Thyroid gland (tissue), 4 donors: ENCODE measurements at regions not wholly inside any gene's neighbourhood (a gene's known extent, or its start where the extent isn't known, plus 50 kb on each side); places are given as distances from the start of the nearest gene placed in this dataset.

ENCODE experiments used
- DNase-seq, 2 donors: peaks; one replicate each; pipeline ENCODE4 v3.0.0-alpha.2; 2019
- H3K27ac ChIP-seq, 3 donors: fragments of 200-600 bp; sonication (generic); 1 replicate in 2 of 3; 2 replicates in 1 of 3; pipeline ENCODE4 v1.5.1; 2016 to 2019; ENCODE audit warnings: mild to moderate bottlenecking in 1 of 3, moderate library complexity in 1 of 3
- H3K27me3 ChIP-seq: fragments of 200-600 bp; sonication (generic); one replicate; pipeline ENCODE4 v1.5.1; 2019
- H3K36me3 ChIP-seq, 2 donors: fragments of 200-600 bp; sonication (generic); one replicate each; pipeline ENCODE4 v1.5.1; 2016 to 2019
- H3K4me1 ChIP-seq, 2 donors: fragments of 200-600 bp; sonication (generic); one replicate each; pipeline ENCODE4 v1.5.1; 2017 to 2019
- H3K4me3 ChIP-seq, 3 donors: fragments of 200-600 bp; sonication (generic); replicated peaks in 1 of 3; 1 replicate in 2 of 3; 2 replicates in 1 of 3; pipeline ENCODE4 v1.5.1; 2016; ENCODE audit warnings: mild to moderate bottlenecking in 1 of 3
- H3K9me3 ChIP-seq: fragments of 200-600 bp; sonication (generic); one replicate; pipeline ENCODE4 v1.5.1; 2017
- POLR2A ChIP-seq, 2 donors: fragments of 450-650 bp; IDR thresholded peaks; one replicate each; pipeline ENCODE4 v1.6.1; 2017; ENCODE audit warnings: antibody characterized with exemption in 2 of 2, mild to moderate bottlenecking in 2 of 2, moderate library complexity in 1 of 2
- WGBS, 2 donors: methylation state at CpG; one replicate each; pipeline ENCODE4 v1.1.5; 2017; 5-methylcytosine and 5-hydroxymethylcytosine counted together
- intact Hi-C: fragments of 100-400 bp; cut with DNase I; formaldehyde crosslinking; loops from one replicate; pipeline ENCODE4 v1.15.1; 2023
- TF ChIP-seq, protein P1 (sequence below), 6 experiments: fragments of 200-600 bp in 3 of 6; fragments of 450-650 bp in 3 of 6; sonication (generic) in 3 of 6; IDR thresholded peaks; one replicate each; pipeline ENCODE4 v1.5.1; 2016 to 2019; ENCODE audit warnings: antibody characterized with exemption in 6 of 6, mild to moderate bottlenecking in 2 of 6, inconsistent platforms in 1 of 6, moderate library complexity in 1 of 6

DNA sequence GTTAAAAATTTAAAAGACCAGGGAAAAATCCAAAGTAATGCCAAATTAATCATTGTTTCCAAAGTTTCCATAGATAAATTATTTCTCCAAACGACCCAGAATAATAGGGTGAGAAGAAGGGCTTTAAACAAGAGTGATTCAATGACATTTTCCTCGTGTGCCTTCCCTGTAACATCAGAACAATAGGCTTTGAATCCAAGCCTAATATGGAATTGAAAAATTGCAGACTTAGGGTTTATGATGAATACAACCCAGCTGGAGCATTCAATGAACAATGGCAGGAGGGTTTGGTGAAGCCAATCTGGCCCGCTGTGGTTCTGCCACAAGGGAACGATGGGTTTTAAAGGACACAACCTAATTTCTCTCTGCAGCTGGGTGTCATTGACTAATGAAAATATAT, 94.2 kb downstream of the CBLL2 start:
- no peaks in the 10 kb centered on the region for H3K4me1 ChIP-seq
- DNase-seq = no peak
- no peaks in the 10 kb centered on the region for H3K9me3 ChIP-seq
- no peak overlapping the region for H3K4me3 ChIP-seq
- TF ChIP-seq POLR2A (IDR thresholded peaks at IDR 0.05) = no peak
- TF ChIP-seq, protein P1, sequence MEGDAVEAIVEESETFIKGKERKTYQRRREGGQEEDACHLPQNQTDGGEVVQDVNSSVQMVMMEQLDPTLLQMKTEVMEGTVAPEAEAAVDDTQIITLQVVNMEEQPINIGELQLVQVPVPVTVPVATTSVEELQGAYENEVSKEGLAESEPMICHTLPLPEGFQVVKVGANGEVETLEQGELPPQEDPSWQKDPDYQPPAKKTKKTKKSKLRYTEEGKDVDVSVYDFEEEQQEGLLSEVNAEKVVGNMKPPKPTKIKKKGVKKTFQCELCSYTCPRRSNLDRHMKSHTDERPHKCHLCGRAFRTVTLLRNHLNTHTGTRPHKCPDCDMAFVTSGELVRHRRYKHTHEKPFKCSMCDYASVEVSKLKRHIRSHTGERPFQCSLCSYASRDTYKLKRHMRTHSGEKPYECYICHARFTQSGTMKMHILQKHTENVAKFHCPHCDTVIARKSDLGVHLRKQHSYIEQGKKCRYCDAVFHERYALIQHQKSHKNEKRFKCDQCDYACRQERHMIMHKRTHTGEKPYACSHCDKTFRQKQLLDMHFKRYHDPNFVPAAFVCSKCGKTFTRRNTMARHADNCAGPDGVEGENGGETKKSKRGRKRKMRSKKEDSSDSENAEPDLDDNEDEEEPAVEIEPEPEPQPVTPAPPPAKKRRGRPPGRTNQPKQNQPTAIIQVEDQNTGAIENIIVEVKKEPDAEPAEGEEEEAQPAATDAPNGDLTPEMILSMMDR (IDR thresholded peaks at IDR 0.05) = no peak
- no peaks in the 10 kb centered on the region for H3K36me3 ChIP-seq
- no peak overlapping the region for H3K27ac ChIP-seq
- intact Hi-C loops = no loop called here
- H3K27me3 ChIP-seq = no peaks in the 10 kb centered on the region
- 74 to 81% methylated on average over 4 of the region's 4 CpGs for WGBS, 2 donors

DNA sequence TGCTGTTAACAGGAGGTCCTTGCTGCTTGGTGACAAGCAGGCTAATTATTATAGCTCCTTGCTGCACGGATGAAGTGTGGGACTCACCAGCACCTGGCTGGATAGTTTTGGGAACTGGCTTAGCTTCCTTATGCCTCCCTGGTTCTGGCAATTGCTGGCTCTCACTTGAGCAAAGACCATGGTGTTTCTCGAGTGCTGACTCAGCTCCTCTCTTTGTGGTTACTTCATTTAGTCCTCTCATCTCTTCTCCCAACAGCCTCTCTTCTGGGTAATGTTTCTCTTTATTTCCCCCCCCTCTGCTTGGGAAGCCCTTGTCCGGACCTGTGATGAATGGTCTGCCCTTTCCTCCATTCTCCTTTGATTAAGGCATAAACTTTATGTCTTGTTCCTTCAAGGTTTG, 100.4 kb downstream of the CBLL2 start:
- no peak for TF ChIP-seq POLR2A (IDR thresholded peaks at IDR 0.05)
- TF ChIP-seq, protein P1 (IDR thresholded peaks at IDR 0.05) = no peak
- Histone ChIP-seq H3K27me3 (no peaks in the 10 kb centered on the region), H3K4me3 (no peak overlapping the region), H3K27ac (no peak overlapping the region), H3K4me1 (no peaks in the 10 kb centered on the region), H3K36me3 (no peaks in the 10 kb centered on the region), H3K9me3 (no peaks in the 10 kb centered on the region)
- no peak for DNase-seq
- intact Hi-C loops = no loop called here
- WGBS, 2 donors = 83% methylated on average over 2 to 3 of the region's 3 CpGs

DNA sequence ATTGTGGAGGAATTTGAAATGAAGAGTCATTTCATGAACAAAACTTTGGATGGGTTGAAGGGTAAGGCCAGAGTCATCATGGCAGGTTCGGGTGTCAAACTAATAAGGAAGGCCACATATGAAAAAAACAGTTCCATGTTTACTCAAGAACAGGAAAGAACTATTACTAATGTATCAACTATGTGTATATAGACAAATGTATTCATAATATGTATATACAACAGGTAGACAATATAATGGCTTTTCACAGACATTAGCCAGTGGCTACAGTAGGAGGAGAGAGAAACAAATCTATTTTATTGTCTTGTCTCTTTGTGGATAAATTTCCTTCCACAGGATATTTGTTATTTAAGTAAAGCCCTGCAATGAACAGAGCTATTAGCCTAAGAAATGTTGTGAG, 101.1 kb downstream of the CBLL2 start:
- no peak for TF ChIP-seq POLR2A (IDR thresholded peaks at IDR 0.05)
- TF ChIP-seq, protein P1 (IDR thresholded peaks at IDR 0.05) = no peak
- no peak for DNase-seq
- Histone ChIP-seq H3K36me3 (no peaks in the 10 kb centered on the region), H3K27me3 (no peaks in the 10 kb centered on the region), H3K4me3 (no peak overlapping the region), H3K4me1 (no peaks in the 10 kb centered on the region), H3K27ac (no peak overlapping the region), H3K9me3 (no peaks in the 10 kb centered on the region)
- intact Hi-C loops = no loop called here
- 85 to 88% methylated on average over 1 of the region's 1 CpG for WGBS, 2 donors

DNA sequence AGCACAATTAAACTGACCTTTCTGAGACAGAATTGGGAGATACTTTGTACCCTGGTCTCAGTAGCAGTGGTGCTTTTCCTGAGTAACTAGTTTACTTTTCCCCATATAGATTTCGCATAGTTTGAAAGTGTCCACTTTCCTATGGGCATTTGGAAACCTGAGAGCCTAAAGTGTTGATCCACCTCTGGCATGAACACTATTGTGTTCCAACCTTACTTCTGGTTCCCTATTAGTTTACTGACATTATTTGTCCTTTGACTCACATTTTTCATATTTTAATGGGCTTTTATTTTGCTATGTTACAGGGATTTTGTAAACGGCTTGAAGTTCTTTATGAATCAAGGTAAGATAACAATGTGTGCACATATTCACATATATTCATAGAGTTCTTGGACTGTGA, 103.7 kb downstream of the CBLL2 start:
- Histone ChIP-seq H3K36me3 (no peaks in the 10 kb centered on the region), H3K9me3 (no peaks in the 10 kb centered on the region), H3K4me1 (no peaks in the 10 kb centered on the region), H3K27me3 (no peaks in the 10 kb centered on the region), H3K4me3 (no peak overlapping the region), H3K27ac (no peak overlapping the region)
- intact Hi-C loops = no loop called here
- WGBS, 2 donors = 84 to 89% methylated on average over 2 of the region's 2 CpGs
- no peak for DNase-seq
- TF ChIP-seq, protein P1 (IDR thresholded peaks at IDR 0.05) = no peak

DNA sequence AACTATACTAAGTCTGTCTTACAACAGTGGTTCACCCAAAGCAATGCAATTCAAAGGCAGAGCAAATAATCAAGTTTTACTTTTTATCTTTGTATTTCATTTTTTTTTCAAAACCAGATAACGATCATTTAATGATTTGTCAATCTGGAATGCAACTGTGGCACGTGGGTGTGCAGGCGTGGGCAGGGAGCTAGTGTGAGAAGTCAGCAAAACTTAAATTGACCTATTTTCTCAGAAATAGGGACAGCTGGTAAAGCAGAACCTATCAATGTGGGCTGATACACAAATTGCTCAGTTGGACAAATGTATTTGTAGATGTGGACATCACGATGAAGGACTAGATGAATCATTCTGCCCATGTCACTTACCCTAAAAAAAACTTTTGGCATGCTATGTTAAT, 105.6 kb downstream of the CBLL2 start:
- Histone ChIP-seq H3K27me3 (no peaks in the 10 kb centered on the region), H3K9me3 (no peaks in the 10 kb centered on the region), H3K27ac (no peak overlapping the region), H3K4me1 (no peaks in the 10 kb centered on the region), H3K36me3 (no peaks in the 10 kb centered on the region), H3K4me3 (no peak overlapping the region)
- TF ChIP-seq, protein P1 (IDR thresholded peaks at IDR 0.05) = no peak
- no peak for TF ChIP-seq POLR2A (IDR thresholded peaks at IDR 0.05)
- intact Hi-C loops = no loop called here
- no peak for DNase-seq
- WGBS, 2 donors = 73 to 87% methylated on average over 4 of the region's 4 CpGs
